ENCODE measurements at regions not wholly inside any gene's neighbourhood (a gene's known extent, or its start where the extent isn't known, plus 50 kb on each side); places are given as distances from the start of the nearest gene placed in this dataset.

DNA sequence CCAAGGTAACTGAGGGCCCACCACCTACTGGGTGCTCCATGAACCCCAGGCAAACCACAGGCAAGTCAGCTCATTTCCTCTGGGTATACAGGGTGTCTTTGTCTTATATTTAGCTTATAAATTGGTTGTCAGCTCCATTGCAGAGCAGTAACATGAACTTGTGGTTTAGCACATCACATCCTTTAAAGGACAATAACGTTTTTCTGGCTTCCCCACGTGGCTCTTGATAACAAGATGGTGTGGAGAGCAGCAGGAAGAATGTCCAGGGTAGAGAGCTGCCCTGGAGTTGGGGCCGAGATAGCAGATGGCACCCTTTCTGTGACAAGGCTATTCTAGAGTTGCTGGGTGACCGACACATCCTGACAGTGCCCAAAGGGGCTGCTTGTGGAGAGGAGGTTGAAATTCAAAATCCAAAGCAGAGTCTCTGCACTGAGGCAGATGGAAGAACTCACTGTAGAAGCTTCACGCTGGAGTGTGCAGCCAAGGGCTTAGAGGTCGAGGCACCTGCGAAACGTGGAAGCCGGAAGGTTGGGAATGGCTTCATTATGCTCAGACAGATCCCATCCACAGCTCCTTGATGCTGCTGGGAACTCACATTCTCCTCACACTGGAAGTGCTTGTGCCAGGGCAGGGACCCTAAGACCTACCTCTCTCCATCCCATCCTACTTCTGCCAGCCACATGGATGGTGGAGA, 133.0 kb upstream of the FRY start:
- FAIRE-seq = no peak

DNA sequence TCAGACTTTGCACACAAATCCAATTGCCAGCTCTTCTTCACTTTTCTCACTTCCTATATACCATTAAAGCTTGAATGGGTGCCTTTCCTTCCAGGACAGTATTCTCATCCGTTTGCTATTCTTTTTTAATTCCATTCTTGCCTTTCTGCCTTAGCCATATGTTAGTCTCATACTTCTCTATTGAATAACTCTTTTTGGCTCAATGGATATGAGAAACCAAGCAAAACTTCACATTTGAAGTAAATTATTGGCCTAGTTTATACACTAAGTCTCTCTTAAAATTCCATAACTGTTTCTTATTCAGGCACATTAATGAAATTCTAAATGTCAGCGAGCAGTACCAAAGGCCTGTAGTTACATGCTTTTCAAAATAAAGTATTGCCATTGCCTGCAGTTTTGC, 129.6 kb upstream of the FRY start:
- no peak for FAIRE-seq

DNA sequence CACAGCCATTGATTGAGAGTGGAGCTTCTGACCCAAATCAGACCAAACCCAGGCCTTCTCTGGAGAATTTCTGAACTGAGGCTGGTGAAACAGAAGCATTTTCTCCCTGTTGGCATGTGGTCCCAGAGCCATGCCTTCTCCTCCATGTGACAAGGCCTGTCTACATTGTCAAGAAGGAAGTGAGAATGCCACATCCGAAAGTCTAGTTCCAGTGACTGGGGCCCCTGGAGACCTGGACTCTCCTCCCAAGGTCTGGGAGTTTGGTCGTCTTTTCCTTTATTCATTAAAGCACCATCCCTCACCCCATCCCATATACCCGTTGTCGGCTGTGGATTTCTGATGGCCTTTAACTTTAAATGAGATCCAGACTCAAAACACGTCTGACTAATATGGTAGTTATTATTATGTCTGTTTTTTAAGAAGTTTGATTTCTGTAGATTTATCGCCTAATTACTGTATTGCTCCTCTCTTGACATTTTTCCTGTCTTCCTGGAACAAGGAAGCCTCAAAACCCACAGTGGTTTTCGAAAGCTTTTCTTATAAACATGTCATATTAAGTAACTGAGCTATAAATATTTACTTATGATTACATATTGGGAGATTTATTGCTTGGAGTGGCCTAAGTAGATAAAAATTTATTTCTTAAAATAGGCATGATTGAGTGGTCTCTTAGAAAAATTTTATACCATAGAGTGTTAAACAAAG, 128.3 kb upstream of the FRY start:
- FAIRE-seq = no peak

DNA sequence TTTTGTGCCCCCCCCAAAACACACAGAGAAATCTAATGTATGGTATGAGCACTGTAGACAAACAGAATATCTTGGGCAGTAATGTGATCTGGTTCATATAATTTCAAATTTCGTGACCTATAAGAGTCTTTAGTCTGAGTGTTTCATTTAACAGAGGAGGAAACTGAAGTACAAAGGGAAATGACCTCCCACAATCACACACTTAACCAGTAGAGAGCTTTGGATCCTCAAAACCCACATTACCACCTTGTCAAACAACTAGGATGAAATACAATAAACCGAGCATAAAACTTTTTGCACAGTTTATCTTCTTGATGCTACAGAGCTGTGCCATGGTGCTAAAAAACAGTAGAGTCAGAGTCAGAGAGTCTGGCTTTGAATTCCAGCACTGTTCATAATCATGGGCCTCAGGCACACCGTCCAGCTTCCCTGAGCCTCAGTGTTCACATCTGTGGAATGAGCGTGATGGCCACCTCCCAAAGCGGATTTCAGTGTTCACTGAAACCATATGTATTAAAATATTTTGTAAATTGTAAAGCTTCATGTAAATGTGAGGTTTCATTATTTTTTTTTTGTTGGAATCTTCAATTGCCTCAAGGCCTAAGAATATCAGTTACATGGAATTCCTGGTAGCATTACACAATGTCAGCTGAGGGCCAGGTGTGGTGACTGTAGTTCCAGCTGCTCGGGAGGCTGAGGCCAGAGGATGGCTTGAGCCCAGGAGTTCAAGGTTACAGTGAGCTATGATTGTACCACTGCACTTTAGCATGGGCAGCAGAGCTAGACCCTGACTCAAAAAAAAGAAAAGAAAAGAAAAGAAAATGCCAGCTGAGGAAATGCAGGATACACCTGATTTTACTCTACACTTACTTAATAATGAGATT, 126.4 kb upstream of the FRY start:
- no peak for FAIRE-seq

DNA sequence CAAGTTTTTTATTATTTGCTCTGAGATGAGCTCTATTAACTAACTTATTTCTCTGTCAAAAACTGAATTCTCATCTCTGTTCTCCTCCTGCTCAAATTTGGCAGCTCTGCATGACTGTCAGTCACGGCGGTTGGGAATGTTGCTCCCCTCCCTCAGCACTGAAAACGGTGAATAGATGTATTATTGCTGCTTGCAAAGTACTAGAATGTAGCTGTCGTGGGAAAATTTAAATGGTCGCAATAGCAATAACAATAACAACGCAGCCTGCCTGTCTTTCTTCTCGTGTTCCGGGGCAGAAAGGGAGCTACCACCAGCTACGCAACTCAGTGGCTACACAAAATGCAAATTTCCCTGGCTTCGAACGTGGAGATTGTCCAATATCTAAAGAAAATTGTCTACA, 125.6 kb upstream of the FRY start:
- FAIRE-seq = no peak

DNA sequence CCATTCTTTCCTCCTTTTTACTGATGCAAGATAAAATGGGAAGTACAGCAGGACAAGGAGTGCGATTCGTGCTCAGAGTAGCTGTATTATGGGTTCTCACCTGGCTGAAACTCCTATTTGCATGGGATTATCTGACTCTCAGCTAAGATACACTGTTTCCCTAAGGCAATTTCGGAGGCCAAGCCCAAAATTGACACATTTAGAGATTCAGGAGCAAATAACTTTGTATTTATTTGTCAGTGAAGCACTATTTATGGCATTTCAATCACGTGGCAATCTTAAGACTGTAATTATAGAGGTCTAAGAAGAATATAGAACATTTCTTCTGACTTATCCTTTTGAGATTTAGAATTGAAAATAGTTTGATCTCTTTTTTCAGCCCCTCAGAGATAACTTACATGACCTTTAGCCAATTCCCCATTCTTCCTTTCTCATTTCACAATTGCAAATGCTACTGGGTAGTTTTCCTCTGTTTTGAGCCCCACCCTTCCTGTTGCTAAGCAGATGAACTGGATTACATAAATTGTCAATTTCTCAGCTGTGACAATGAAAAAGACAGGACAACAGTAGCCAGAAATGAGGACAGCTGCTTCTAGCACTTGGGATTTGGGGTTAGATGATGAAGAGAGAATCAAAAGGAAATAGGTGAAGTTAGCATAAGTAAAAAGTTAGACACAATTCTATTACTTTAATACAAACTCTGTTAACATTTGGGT, 122.7 kb upstream of the FRY start:
- FAIRE-seq = no peak

DNA sequence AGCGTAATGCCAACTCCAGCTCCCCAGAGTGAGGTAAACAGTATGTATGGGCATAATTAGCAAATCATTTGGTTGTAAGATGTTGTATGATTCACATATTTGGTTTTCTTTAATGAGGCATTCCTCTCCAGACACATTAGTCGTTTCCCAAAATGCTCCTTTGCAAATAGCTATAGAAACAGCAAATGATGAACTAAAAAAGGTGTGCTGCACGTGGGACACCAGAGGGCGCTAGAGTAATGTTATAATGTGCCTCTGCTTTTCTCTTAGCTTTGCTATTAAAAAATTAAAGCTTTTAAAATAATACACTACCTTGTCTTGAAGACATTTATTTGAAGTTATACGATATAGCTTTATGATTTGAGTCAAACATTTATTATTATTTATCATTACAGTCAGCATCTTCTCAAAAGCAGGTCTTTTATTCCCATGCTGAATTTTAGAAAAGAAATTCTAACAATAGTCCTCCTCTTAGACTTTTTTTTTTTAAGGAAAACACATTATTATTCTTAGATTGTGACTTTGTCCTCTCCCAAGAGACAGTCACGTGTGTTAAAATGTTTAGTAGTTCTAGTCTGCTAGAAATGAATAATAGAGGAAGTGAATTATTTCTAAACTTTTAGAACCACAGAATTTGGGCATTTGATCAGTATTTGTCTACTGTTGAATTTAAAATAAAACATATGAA, 121.6 kb upstream of the FRY start:
- FAIRE-seq = peak; percentile 91

DNA sequence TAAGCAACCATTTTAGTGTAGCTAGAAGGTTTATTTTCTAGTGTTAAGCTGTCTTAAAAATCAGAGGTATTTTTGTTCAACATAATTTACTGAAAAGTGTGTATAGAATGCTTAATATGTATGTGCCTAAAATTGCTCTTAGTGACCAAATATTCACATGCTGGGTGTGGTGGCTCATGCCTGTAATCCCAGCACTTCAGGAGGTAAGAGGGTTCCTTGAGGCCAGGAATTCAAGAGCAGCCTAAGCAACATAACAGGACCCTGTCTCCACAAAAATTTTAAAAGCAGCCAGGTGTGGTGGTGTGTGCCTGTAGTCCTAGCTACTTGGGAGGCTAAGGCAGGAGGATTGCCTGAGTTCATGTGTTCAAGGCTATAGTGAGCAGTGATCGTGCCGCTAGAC, 120.9 kb upstream of the FRY start:
- no peak for FAIRE-seq

DNA sequence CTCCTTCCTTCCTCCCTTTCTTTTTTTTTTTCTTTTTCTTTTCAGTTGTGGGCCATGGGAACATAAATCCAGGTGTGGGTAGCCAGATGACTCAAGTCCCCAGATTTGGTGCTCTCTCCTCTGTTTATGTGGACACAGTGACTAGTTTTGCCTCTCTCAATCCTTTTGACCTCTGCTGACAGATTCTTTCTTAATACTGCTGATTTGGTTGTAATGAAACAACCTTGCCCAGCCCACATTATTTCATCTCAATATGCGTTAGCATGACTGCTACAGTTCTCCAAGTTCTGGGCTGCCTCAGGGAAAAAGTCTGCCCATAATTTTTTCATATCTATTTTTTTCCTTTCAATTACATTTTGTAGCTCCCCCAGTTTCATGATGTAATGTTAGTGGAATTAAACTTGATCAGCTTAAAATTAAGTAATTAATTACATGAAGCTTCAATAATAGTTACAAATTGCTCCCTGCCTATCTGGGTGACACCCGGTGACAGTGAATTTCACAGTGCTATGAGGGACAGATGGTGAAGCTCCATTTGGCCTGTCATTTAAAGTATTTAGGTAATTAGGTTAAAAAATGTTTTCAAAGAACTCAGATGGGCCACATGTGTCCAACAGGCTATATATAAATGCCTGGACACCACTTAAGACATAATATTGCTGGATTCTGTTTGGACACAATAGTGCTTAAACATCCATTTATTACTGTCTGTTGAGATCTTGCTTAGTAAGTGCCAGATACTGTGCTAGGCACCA, 118.8 kb upstream of the FRY start:
- no peak for FAIRE-seq

DNA sequence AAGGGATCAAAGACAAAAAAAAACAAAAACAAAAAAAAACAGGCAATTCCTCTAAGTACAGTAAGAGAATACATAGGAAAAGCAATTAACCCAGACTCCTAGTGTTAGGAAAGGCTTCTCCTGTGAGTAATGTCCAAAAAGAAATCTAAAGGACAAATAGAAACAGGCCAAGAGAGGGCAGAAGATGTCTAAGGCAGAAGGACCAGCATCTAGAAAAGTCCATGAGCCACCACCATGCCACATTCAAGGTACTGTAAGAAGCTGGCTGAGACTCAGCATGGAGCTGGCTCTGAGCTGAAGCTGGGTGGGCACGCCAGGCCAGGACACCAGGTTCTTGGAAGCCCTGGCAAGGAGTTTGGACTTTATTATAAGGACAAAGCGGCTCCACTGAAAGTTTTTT, 118.1 kb upstream of the FRY start:
- FAIRE-seq = no peak

DNA sequence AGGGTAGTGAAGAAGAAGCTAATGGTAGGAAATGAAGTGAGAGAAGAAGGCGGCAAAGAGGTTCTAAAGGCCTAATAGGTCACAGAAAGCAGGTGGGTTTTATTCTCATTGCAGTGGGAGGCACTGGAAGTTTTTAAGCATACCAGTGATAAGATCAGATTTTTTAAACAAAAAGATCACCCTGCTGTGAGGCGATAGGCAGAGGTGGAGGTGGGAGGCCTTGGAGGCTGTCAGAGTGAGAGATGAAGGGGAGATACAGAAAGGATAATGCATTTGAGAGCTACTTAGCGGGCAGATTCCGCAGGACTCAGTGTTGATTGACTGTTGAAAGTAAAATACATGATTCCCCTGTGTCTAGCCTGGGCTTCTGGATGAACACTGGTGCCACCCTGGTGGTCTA, 116.7 kb upstream of the FRY start:
- FAIRE-seq = no peak

DNA sequence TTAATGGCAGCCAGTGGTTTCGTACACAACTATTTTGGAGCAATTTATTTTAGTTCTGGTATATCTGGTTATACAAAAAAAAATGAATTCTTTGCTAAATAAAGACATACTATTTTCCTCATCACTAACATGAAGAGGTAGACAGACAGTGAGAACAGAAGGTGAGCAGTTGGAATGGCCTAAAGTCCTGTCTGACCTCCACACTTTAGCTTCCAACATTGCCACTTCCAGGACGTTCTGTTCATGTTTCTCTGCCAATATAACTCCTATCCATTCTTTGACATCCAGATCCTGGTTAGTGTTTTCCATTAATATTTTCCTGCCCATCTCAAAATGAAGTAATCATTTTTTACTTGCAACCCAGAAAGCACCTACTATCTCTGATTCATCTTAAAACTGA, 112.9 kb upstream of the FRY start:
- FAIRE-seq = no peak

DNA sequence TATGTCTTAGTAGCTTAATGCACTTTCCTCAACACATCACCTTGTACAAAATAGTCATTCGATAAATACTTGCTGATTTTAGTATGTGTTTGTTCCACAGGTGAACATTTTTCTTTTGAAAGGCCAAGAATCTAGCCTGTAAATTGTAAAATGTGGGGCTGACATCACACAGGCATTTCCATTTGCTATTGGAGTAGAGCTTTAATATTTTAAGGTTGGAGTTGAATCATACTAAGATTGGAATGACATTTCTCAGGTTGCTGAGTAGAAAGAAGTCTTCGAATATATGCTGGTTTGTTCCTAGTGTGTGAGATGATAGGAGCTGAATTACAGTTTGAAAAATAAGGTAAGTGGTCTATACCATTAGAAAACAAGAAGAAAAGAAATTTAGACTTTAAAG, 112.3 kb upstream of the FRY start:
- no peak for FAIRE-seq

DNA sequence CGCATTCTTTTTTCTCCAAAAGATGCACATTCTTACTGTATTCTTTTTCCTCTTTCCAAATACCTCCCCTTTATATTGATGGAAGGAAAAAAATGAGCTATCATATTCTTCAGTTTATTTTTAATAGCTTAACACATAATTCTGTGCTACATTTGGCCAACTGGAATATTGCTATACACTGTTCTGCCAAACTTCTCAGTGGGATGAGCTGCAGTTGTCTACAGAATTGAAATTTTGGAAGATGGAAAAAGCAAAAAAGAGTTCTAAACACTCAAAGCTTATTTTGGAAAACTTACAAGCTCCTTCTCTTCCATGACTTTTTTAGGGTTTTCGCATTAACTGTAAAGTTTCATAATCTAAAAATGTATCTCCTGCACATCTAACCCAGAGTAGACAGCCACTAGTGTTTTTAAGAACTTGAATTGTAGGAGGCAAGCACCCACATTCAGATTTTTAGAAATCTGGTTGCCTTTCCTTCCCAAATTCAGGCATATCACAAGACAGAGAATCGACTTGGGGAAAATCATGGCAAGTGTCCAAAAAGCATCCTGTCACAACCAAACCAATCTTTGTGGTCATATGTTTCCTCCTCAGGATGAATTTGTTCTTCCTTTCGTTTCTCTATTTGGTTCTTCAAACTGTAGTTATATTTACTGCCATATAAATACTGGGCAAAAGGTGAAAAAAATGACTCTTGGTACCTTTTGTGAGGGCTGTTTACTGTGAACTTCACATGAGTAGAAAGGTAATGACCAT, 111.4 kb upstream of the FRY start:
- no peak for FAIRE-seq

DNA sequence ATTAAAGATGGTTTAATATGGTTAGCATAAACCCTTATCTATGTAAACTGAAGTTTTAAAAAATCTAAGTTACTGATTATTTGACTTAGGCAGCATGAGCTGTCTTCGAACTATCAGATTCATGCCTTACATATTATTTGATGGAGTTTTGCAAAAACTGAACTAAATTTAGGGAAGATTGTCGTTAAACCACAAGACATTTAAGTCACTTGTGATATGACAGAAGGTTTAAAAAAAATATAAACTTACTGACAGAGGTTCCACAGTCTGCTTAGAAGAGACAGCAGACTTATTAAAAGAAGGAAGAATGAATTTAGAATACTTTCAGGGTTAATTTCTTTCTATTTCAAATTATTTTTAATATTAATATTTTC, 110.9 kb upstream of the FRY start:
- no peak for FAIRE-seq

DNA sequence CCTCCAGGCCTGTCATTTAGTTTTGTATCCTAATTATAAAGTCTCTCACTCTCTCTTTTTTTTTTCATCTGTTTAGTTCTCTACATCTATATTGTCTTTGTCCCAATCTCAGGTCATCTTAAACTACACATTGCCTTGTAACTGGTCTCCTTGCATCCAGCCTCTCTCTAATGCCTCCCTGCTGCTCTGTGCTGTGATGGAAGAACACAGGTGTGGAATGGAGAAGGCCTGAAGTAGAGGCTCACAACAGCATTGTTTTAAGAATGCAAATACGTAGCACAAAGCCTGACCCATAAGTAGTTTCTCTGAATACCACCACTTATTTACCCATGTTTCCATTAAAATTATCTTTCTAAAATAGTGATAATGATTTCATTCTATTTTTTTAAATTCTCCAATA, 108.8 kb upstream of the FRY start:
- no peak for FAIRE-seq

DNA sequence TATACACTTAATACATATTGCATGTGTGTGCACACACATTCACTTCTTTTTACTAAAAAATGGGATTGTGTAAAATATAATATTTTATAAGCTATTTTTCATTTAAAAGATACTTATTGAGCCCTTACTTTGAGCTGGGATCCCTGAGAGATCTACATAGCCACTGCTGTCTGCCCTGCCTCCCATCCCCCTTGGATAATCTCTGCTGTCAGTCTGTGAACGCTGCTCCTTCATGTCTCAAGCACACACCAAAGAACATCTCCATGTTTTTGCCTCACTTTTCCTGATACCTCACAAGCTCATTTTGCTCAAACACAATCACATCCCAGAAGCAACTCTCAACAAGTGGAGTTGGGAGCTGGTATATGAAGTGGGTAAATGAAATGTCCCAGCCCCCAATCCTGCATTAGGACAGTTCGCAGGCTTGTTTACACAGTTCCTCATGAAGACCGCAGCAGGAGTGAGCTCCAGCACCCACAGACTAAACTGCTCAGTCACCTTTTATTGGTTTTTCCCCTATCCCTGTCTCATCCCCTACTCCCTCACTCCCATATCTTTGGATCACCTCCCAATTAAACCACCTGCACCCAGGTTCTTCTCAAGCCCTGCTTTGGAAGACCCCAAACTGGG, 108.3 kb upstream of the FRY start:
- no peak for FAIRE-seq

DNA sequence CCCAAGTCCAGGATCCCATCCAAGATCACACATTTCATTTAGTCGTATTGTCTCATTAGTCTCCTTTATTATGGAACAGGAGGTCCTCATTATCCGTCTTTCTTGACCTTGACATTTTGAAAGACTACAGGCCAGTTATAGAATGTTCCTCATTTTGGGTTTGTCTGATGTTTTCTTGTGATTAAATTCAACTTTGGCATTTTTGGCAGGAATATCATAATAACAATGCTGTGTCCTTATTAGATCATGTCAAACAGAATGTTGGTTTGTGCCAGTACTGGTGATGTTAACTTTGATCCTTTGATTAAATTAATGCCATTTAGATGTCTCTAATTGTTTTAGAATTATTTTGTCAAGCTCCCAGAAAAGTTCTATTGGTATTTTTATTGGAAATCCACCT, 106.5 kb upstream of the FRY start:
- no peak for FAIRE-seq

DNA sequence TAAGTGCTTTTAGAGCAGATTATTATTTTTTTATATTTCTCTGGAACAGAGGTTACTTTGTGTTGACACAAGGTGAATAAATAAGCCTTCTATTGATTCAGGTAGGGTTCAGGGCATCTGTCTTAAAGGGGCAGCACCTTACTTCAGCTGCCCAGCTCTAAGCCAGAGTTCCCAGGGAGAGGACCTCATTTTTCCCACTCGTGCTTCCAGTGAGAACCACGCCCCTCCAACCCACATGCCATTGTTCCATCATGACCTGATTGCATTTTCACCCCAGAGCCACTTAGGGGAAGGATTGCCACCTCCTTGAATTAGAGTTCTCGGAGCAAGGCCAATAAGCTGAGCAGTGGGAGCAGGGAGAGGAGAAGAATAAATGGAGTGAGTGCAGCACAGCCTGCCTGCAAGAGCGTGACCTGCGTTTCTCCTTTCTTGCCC, 104.3 kb upstream of the FRY start:
- FAIRE-seq = no peak

DNA sequence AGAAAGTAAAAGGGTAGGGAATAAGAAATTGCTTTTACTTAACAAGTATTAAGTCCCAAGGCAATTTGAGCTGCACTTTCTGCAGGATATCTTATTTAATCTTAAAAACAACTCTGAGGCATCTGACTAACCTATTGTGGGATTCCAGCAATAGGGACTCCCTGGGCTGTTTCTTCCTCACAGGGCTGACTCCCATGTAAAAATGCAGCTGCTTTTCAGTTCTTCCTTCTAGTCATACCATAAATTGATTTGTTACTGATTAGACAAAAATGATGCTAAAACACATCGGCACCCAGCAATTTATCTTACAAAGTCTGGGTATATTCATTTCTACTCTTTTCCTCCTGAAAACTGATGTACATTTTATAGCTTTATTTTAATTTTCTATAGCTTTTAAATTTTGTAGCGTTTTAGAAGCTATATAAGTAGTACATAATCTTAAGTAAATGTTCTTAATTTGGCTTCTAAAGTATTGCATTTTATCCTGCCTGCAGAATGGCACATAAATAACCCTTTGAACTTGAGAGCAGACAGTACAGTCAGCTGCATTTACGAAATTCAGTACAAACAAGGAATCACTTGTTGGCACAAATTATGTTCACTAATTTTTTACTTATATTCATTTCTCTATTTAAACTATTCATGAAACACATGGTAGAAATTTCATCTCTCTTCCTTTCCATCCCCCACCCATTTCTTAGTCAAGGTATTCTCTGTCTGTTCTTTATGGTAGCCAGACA, 102.4 kb upstream of the FRY start:
- no peak for FAIRE-seq

Measured in G401.6 (cell line).